Muscle of leg (tissue), 3 donors: ENCODE measurements at regions not wholly inside any gene's neighbourhood (a gene's known extent, or its start where the extent isn't known, plus 50 kb on each side); places are given as distances from the start of the nearest gene placed in this dataset.

Experiments used
- DNase-seq: peaks from one replicate; pipeline ENCODE4 v3.0.0; 2013
- H3K27ac ChIP-seq: one replicate; pipeline ENCODE4 v1.5.1; 2013; ENCODE audit warnings: mild to moderate bottlenecking, low read length, control low read depth
- H3K27me3 ChIP-seq: one replicate; pipeline ENCODE4 v1.6.1; 2013; ENCODE audit warnings: low read length; ENCODE audit not compliant: control insufficient read depth, insufficient read depth
- H3K36me3 ChIP-seq: one replicate; pipeline ENCODE4 v1.6.1; 2013; ENCODE audit warnings: low read length; ENCODE audit not compliant: control insufficient read depth, insufficient read depth
- H3K4me1 ChIP-seq: one replicate; pipeline ENCODE4 v1.6.1; 2013; ENCODE audit warnings: low read length; ENCODE audit not compliant: control insufficient read depth, insufficient read depth
- H3K4me3 ChIP-seq: one replicate; pipeline ENCODE4 v1.5.1; 2013; ENCODE audit warnings: low read length, control low read depth
- H3K9me3 ChIP-seq: replicated peaks from 2 replicates; pipeline ENCODE4 v1.6.1; 2013; ENCODE audit warnings: low read depth, low read length; ENCODE audit not compliant: control insufficient read depth
- WGBS: methylation state at CpG from one replicate; pipeline ENCODE4 v1.1.5; 2013; ENCODE audit warnings: missing lambda C conversion rate; ENCODE audit not compliant: insufficient coverage; 5-methylcytosine and 5-hydroxymethylcytosine counted together

DNA sequence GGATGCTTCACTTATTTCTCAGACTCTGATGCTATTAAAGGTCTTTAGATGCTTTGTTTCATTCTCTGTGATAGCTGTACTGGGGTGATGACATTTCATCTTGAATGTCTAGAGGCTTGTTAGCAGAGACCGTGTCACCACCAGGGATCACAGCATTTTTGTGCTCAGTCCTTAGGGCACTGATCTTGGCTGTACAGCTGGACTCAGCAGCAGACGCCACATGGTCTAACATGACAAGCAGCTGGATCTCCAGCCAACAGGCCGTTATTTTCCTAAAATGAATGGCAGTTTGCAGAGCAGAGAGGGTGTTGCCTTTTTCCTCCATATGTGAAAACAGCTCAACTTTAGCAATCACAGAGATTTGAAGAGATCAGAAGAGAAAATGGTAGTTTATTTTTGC is 491.8 kb downstream of the CDH2 start:
- Histone ChIP-seq H3K9me3 (no peaks in the 10 kb centered on the region), H3K27me3 (no peaks in the 10 kb centered on the region), H3K4me1 (no peaks in the 10 kb centered on the region), H3K27ac (no peak overlapping the region), H3K4me3 (no peak overlapping the region), H3K36me3 (no peaks in the 10 kb centered on the region)
- WGBS, result 23% methylated on average over 3 of the region's 3 CpGs
- peak; percentile 17 for DNase-seq

GRCh38 chr18:27674411-27674810 is 489.3 kb upstream of the CHST9 start:
- Histone ChIP-seq H3K27ac (no peak overlapping the region), H3K27me3 (no peaks in the 10 kb centered on the region), H3K4me3 (no peak overlapping the region), H3K4me1 (no peaks in the 10 kb centered on the region), H3K9me3 (no peaks in the 10 kb centered on the region), H3K36me3 (no peaks in the 10 kb centered on the region)
- 91% methylated on average over 3 of the region's 3 CpGs for WGBS
- DNase-seq, result no peak

- 96% methylated on average over 22 of the region's 27 CpGs for WGBS
- Histone ChIP-seq H3K36me3 (no peaks in the 10 kb centered on the region), H3K27ac (no peak overlapping the region), H3K27me3 (no peaks in the 10 kb centered on the region), H3K4me1 (no peaks in the 10 kb centered on the region), H3K4me3 (no peak overlapping the region), H3K9me3 (no peaks in the 10 kb centered on the region)
- DNase-seq, result no peak
Measured at GRCh38 chr18:27673861-27674260, 488.8 kb upstream of the CHST9 start.

DNA sequence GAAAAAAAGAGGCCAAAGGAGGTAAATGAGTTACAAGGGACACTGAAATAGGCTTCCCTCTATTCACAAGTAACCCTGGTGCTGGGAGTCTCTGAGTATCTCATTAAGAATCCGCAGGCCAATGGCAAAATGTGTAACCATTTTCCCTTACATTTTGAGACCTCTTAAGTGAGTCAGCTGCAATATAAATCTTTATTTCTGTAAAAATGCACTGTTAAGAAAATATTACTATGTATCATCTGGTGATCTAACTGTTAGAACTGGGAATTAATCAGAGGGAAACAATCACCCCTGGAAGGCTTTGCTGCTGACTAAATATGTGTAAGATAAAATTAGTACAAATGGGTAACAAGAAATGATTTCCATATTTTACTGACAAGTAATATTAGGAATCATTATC is 483.1 kb upstream of the CHST9 start:
- Histone ChIP-seq H3K27ac (no peak overlapping the region), H3K4me1 (no peaks in the 10 kb centered on the region), H3K36me3 (no peaks in the 10 kb centered on the region), H3K27me3 (no peaks in the 10 kb centered on the region), H3K4me3 (no peak overlapping the region), H3K9me3 (no peaks in the 10 kb centered on the region)
- no peak for DNase-seq
- WGBS, result no CpG with 5 or more reads among the region's 1 CpG

- WGBS, result 74% methylated on average over 3 of the region's 6 CpGs
- DNase-seq, result no peak
Measured at GRCh38 chr18:27667064-27667463, 482.0 kb upstream of the CHST9 start.

DNA sequence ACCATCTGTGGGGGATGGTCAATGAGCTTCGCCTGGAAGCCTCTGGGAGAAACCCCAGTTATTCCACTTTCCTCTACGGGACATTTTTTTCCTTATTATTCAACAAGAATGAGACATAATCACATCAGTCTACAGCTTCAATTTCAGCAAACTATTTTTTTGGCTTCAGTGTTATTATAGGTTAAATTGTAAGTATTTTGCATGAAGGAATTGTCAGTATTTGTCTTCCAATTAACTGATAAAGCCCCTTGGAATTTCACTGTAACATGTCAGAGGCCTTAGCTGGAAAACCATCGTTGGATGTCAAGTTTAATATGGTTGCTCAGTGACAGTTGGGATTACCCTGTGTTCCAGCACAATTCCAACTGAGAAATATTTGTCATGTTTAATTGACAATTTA is 480.9 kb upstream of the CHST9 start:
- no peaks in the 10 kb centered on the region for H3K27me3 ChIP-seq
- H3K36me3 ChIP-seq, result no peaks in the 10 kb centered on the region
- no peak for DNase-seq
- H3K4me1 ChIP-seq, result no peaks in the 10 kb centered on the region
- H3K27ac ChIP-seq, result no peak overlapping the region
- no CpG with 5 or more reads among the region's 3 CpGs for WGBS
- H3K4me3 ChIP-seq, result no peak overlapping the region
- H3K9me3 ChIP-seq, result no peaks in the 10 kb centered on the region

More at GRCh38 chr18:27667064-27667463, 482.0 kb upstream of the CHST9 start:
- H3K4me3 ChIP-seq, result no peak overlapping the region
- H3K27ac ChIP-seq, result no peak overlapping the region
- no peaks in the 10 kb centered on the region for H3K27me3 ChIP-seq
- no peaks in the 10 kb centered on the region for H3K36me3 ChIP-seq
- H3K4me1 ChIP-seq, result no peaks in the 10 kb centered on the region
- H3K9me3 ChIP-seq, result no peaks in the 10 kb centered on the region

- no peaks in the 10 kb centered on the region for H3K4me1 ChIP-seq
- no peak for DNase-seq
- no peaks in the 10 kb centered on the region for H3K27me3 ChIP-seq
- H3K9me3 ChIP-seq, result no peaks in the 10 kb centered on the region
- WGBS, result 34% methylated on average over 2 of the region's 5 CpGs
- H3K4me3 ChIP-seq, result no peak overlapping the region
- no peak overlapping the region for H3K27ac ChIP-seq
- H3K36me3 ChIP-seq, result no peaks in the 10 kb centered on the region
Measured at GRCh38 chr18:27665264-27665799, 480.2 kb upstream of the CHST9 start.

- Histone ChIP-seq H3K36me3 (no peaks in the 10 kb centered on the region), H3K4me3 (no peak overlapping the region), H3K27ac (no peak overlapping the region), H3K4me1 (no peaks in the 10 kb centered on the region), H3K27me3 (no peaks in the 10 kb centered on the region), H3K9me3 (no peaks in the 10 kb centered on the region)
- WGBS, result 82% methylated on average over 3 of the region's 4 CpGs
- no peak for DNase-seq
Measured at GRCh38 chr18:27662949-27663348, 477.8 kb upstream of the CHST9 start.

- no peaks in the 10 kb centered on the region for H3K9me3 ChIP-seq
- H3K27ac ChIP-seq, result no peak overlapping the region
- H3K4me1 ChIP-seq, result no peaks in the 10 kb centered on the region
- DNase-seq, result no peak
- no peaks in the 10 kb centered on the region for H3K36me3 ChIP-seq
- H3K4me3 ChIP-seq, result no peak overlapping the region
- no peaks in the 10 kb centered on the region for H3K27me3 ChIP-seq
Measured at GRCh38 chr18:27662537-27662936, 477.4 kb upstream of the CHST9 start.

DNA sequence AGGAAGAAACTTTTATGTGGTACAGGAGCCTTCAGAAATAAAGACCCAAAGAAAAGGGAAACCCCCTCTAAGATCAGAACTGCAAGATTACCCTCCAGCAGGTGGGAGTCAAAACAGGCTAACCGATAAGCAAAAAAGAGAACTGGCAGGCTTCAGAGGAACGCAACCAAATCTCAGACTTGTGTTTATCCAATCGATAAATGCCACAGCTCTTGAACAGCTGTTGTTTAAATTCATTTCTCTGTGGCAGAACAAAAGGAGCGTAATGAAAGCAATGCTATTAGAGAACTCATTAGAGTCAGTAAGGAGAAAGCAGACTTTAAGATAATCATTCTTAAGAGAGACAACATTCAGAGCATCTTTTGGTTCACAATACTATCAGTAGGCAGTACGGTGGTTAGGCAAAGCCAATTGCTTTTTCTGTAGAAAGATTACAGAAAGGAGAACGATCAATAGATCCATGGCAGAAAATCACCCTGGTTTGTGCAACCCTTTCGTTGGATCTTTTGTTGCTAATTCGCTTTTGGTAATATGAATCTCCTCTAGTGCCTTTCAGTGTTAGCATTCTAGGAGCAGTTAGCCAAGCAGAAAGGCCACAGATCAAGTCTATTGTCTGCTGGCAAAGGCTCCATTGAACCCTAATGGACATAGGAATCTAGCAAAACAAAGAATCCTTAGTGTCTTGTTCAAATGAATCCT is 476.4 kb upstream of the CHST9 start:
- no peaks in the 10 kb centered on the region for H3K9me3 ChIP-seq
- no peaks in the 10 kb centered on the region for H3K36me3 ChIP-seq
- DNase-seq, result no peak
- H3K4me1 ChIP-seq, result no peaks in the 10 kb centered on the region
- H3K4me3 ChIP-seq, result no peak overlapping the region
- H3K27ac ChIP-seq, result no peak overlapping the region
- no peaks in the 10 kb centered on the region for H3K27me3 ChIP-seq
- WGBS, result 92% methylated on average over 4 of the region's 8 CpGs

- WGBS, result no CpG with 5 or more reads among the region's 3 CpGs
Measured at GRCh38 chr18:27656905-27657304, 471.8 kb upstream of the CHST9 start.

More at GRCh38 chr18:27656905-27657304, 471.8 kb upstream of the CHST9 start:
- H3K9me3 ChIP-seq, result no peaks in the 10 kb centered on the region
- no peak overlapping the region for H3K27ac ChIP-seq
- no peaks in the 10 kb centered on the region for H3K36me3 ChIP-seq
- no peak overlapping the region for H3K4me3 ChIP-seq
- no peaks in the 10 kb centered on the region for H3K4me1 ChIP-seq
- H3K27me3 ChIP-seq, result no peaks in the 10 kb centered on the region
- no peak for DNase-seq
